HG02938 (cell line): ENCODE measurements at regions not wholly inside any gene's neighbourhood (a gene's known extent, or its start where the extent isn't known, plus 50 kb on each side); places are given as distances from the start of the nearest gene placed in this dataset.

ENCODE experiments used
- ATAC-seq: cut with Tn5 transposase; IDR thresholded peaks from one replicate; pipeline ENCODE4 v1.9.1; 2021; ENCODE audit warnings: mild to moderate bottlenecking, moderate library complexity; ENCODE audit not compliant: unreplicated experiment

- ATAC-seq = no peak
Observed at GRCh38 chr18:2324459-2324858, 246.8 kb downstream of the METTL4 start.

- ATAC-seq = no peak
Observed at GRCh38 chr18:2325308-2325849, 245.9 kb downstream of the METTL4 start.

GRCh38 chr18:2325933-2326332, 245.4 kb downstream of the METTL4 start:
- ATAC-seq = no peak

GRCh38 chr18:2326999-2327398, 244.3 kb downstream of the METTL4 start:
- no peak for ATAC-seq

- ATAC-seq = no peak
Observed at GRCh38 chr18:2330764-2331163, 240.5 kb downstream of the METTL4 start.

GRCh38 chr18:2331491-2331890, 239.8 kb downstream of the METTL4 start:
- no peak for ATAC-seq

GRCh38 chr18:2336690-2337392, 234.5 kb downstream of the METTL4 start:
- no peak for ATAC-seq

- ATAC-seq = peak; percentile 80
Observed at GRCh38 chr18:2337552-2338141, 233.7 kb downstream of the METTL4 start.

GRCh38 chr18:2338601-2339000, 232.7 kb downstream of the METTL4 start:
- ATAC-seq = no peak

- ATAC-seq = no peak
Observed at GRCh38 chr18:2340335-2340734, 231.0 kb downstream of the METTL4 start.

GRCh38 chr18:2348003-2348402, 223.3 kb downstream of the METTL4 start:
- ATAC-seq = no peak

- ATAC-seq = no peak
Observed at GRCh38 chr18:2351126-2351850, 220.0 kb downstream of the METTL4 start.

- ATAC-seq = no peak
Observed at GRCh38 chr18:2354292-2354691, 217.0 kb downstream of the METTL4 start.

GRCh38 chr18:2356906-2357305, 214.4 kb downstream of the METTL4 start:
- no peak for ATAC-seq

GRCh38 chr18:2360861-2361260, 210.4 kb downstream of the METTL4 start:
- ATAC-seq = no peak

GRCh38 chr18:2368102-2368501, 203.2 kb downstream of the METTL4 start:
- no peak for ATAC-seq

- no peak for ATAC-seq
Observed at GRCh38 chr18:2376707-2377106, 194.6 kb downstream of the METTL4 start.

- no peak for ATAC-seq
Observed at GRCh38 chr18:2380101-2380500, 191.2 kb downstream of the METTL4 start.

GRCh38 chr18:2381539-2381938, 189.8 kb downstream of the METTL4 start:
- ATAC-seq = no peak

GRCh38 chr18:2387588-2387987, 183.7 kb downstream of the METTL4 start:
- ATAC-seq = no peak

GRCh38 chr18:2390158-2390557, 181.1 kb downstream of the METTL4 start:
- ATAC-seq = no peak

GRCh38 chr18:2391470-2391869, 179.8 kb downstream of the METTL4 start:
- ATAC-seq = no peak
